GM21825 (cell line): ENCODE measurements at regions not wholly inside any gene's neighbourhood (a gene's known extent, or its start where the extent isn't known, plus 50 kb on each side); places are given as distances from the start of the nearest gene placed in this dataset.

Experiments used
- ATAC-seq: cut with Tn5 transposase; IDR thresholded peaks from one replicate; pipeline ENCODE4 v1.9.1; 2021; ENCODE audit warnings: mild to moderate bottlenecking, moderate library complexity; ENCODE audit not compliant: unreplicated experiment

- ATAC-seq, result no peak
Measured at GRCh38 chr6:90753820-90754643, 167.2 kb upstream of the MAP3K7 start.

- ATAC-seq, result no peak
Measured at GRCh38 chr6:90739802-90740201, 152.9 kb upstream of the MAP3K7 start.

GRCh38 chr6:90739339-90739738 is 152.5 kb upstream of the MAP3K7 start:
- ATAC-seq, result no peak

- ATAC-seq, result peak; percentile 79
Measured at GRCh38 chr6:90730151-90730673, 143.3 kb upstream of the MAP3K7 start.

DNA sequence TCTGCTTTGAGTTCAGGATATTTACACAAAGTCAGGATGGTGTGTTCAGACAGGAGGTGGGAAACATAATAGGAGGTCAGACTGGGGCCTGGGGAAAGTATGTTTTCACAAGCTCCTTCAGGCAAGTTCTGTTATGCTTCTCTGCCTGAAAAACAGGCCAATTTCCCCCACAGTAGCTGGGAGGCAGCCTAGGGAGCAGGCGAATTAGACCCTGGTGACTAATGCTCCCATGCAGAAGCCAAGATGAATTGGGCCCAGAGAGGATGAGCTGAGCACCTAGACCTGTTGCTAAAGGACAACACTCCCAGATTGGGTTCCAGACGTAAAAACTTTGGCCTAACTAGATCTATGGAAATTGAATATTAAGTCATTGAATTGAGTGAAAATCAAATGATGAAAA is 142.2 kb upstream of the MAP3K7 start:
- ATAC-seq, result no peak

GRCh38 chr6:90722648-90723047 is 135.8 kb upstream of the MAP3K7 start:
- no peak for ATAC-seq

GRCh38 chr6:90720404-90720803 is 133.5 kb upstream of the MAP3K7 start:
- ATAC-seq, result no peak

GRCh38 chr6:90719321-90720195 is 132.7 kb upstream of the MAP3K7 start:
- ATAC-seq, result no peak

GRCh38 chr6:90716376-90716775 is 129.5 kb upstream of the MAP3K7 start:
- ATAC-seq, result no peak

DNA sequence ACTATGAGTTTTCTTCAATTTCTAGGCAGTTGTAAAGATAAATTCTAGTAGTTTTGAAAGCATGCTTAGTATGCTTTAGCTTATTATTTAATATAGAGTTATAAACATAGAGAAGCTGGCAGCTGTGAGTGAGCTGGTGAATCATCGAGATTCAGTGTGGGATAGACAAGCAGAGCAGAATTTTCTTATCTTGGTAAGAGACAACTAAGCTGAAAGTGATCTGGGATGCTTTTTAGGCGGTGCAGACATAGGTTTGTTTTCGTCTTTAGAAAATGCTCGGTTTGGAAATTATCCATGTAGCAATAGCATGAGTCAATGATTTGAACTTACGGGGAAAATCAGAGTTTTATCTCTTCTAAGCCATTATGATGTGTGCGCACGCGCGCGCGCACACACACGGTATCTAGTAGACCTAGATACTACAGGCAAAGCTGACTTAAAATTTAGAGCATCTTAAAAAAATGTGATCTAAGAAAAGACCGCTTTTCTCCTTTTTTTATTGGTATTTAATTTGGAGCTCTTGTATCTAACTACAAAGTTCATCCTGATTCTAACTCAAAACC is 128.3 kb upstream of the MAP3K7 start:
- no peak for ATAC-seq

DNA sequence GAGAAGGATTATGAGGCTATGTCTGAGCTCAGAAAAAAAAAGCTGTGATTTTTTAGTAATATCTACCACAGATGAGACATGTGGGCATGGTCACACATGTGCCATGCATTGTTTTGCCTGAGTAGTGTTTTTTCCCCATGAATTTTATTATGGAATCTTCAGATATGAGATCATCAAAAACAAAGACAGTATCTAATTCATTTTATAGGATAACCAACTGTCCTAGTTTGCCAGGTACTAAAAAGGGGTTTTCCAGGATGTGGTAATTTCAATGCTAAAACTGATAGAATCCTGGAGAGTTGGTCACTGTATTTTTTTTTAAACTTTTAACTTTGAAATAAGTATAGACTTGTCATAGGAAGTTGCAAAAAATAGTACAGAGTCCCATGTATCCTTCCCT is 127.4 kb upstream of the MAP3K7 start:
- ATAC-seq, result no peak

GRCh38 chr6:90712114-90712513 is 125.2 kb upstream of the MAP3K7 start:
- ATAC-seq, result no peak

- ATAC-seq, result no peak
Measured at GRCh38 chr6:90709431-90709996, 122.6 kb upstream of the MAP3K7 start.

GRCh38 chr6:90708206-90708737 is 121.4 kb upstream of the MAP3K7 start:
- no peak for ATAC-seq

GRCh38 chr6:90707246-90707645 is 120.4 kb upstream of the MAP3K7 start:
- ATAC-seq, result no peak

GRCh38 chr6:90703336-90703735 is 116.5 kb upstream of the MAP3K7 start:
- ATAC-seq, result no peak

GRCh38 chr6:90701926-90702325 is 115.1 kb upstream of the MAP3K7 start:
- no peak for ATAC-seq

DNA sequence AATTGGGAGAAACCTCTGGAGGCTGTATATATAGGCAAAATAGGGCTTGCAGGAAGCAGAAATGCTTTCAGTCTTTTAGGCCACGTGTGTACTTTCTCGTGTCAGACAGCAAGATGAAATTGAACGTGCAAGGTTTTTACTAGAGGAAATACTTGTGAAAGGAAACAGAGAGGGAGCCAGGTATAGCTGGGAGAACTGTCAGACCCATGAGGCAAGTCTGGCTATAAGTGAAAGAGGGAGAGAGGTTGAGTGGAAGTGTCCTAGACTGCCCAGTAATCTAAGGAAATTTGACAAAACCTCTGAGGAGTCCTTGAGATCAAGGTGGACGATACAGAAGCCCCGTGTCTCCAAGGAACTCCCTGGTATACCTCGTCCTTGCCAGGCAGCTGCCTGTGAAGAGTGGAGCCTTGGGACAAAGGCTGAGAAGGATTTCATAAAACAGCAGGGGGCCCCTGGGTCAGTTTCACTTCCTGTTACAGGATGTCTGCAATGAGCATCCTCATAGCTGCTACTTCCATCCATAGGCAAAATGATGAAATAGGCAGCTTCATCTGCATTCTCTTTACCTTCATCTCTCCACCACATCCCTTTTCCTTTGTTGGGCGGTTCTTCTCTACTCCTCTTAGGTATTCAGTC is 114.4 kb upstream of the MAP3K7 start:
- peak; percentile 84 for ATAC-seq

- no peak for ATAC-seq
Measured at GRCh38 chr6:90695316-90695715, 108.4 kb upstream of the MAP3K7 start.

DNA sequence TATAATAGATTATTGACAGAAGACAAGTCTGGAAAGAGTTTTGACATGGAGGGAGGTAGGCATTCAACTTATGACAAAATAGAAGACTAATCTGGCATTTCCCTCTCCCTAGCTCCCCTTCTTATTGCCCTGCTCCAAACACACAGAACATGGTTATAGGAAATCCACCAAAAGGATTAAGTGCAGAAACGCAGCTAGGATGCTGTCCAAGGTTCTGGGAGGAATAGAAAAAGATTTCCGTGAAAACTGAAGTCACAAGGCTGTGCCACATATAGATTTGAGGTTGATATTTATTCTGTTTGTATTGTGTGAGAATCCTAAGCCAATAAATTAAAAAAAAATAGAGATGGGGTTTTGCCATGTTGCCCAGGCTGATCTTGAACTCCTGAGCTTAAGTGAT is 107.9 kb upstream of the MAP3K7 start:
- no peak for ATAC-seq
